ENCODE measurements at regions not wholly inside any gene's neighbourhood (a gene's known extent, or its start where the extent isn't known, plus 50 kb on each side); places are given as distances from the start of the nearest gene placed in this dataset.

- TF ChIP-seq CTCF (conservative IDR thresholded peaks at IDR 0.05): no peak
- no peaks in the 10 kb centered on the region for H3K27me3 Mint-ChIP-seq
- DNase-seq (ENCODE audit: extremely low spot score, unreplicated experiment): no peak
- no peak overlapping the region for H3K27ac Mint-ChIP-seq
- no peaks in the 10 kb centered on the region for H3K9me3 Mint-ChIP-seq
- H3K36me3 Mint-ChIP-seq: no peaks in the 10 kb centered on the region
- no peak overlapping the region for H3K4me3 Mint-ChIP-seq
- peaks cover 15% of the 10 kb centered on the region for H3K4me1 Mint-ChIP-seq (ENCODE audit: unreplicated experiment)
These were observed 304.4 kb upstream of the NBEA start for GRCh38 chr13:34637636-34638035.

- Mint-ChIP-seq H3K9me3 (no peaks in the 10 kb centered on the region), H3K36me3 (no peaks in the 10 kb centered on the region), H3K4me1 (ENCODE audit: unreplicated experiment) (peaks cover 15% of the 10 kb centered on the region), H3K4me3 (no peak overlapping the region), H3K27ac (no peak overlapping the region), H3K27me3 (no peaks in the 10 kb centered on the region)
- no peak for DNase-seq (ENCODE audit: extremely low spot score, unreplicated experiment)
- no peak for TF ChIP-seq CTCF (conservative IDR thresholded peaks at IDR 0.05)
These were observed 303.2 kb upstream of the NBEA start for GRCh38 chr13:34638897-34639296.

- H3K27me3 Mint-ChIP-seq: no peaks in the 10 kb centered on the region
These were observed 301.7 kb upstream of the NBEA start for GRCh38 chr13:34640179-34640992.

GRCh38 chr13:34640993-34641330 lies 301.1 kb upstream of the NBEA start:
- no peak overlapping the region for H3K4me3 Mint-ChIP-seq
- H3K36me3 Mint-ChIP-seq: no peaks in the 10 kb centered on the region
- TF ChIP-seq CTCF (conservative IDR thresholded peaks at IDR 0.05): no peak
- DNase-seq (ENCODE audit: extremely low spot score, unreplicated experiment): no peak
- H3K27ac Mint-ChIP-seq: no peak overlapping the region
- peaks cover 10% of the 10 kb centered on the region for H3K4me1 Mint-ChIP-seq (ENCODE audit: unreplicated experiment)
- no peaks in the 10 kb centered on the region for H3K27me3 Mint-ChIP-seq
- no peaks in the 10 kb centered on the region for H3K9me3 Mint-ChIP-seq

More at GRCh38 chr13:34640179-34640992, 301.7 kb upstream of the NBEA start:
- DNase-seq (ENCODE audit: extremely low spot score, unreplicated experiment): no peak
- no peak overlapping the region for H3K4me3 Mint-ChIP-seq
- H3K36me3 Mint-ChIP-seq: no peaks in the 10 kb centered on the region
- H3K4me1 Mint-ChIP-seq (ENCODE audit: unreplicated experiment): peaks cover 10% of the 10 kb centered on the region
- TF ChIP-seq CTCF (conservative IDR thresholded peaks at IDR 0.05): no peak
- H3K9me3 Mint-ChIP-seq: no peaks in the 10 kb centered on the region
- no peak overlapping the region for H3K27ac Mint-ChIP-seq

GRCh38 chr13:34647379-34648150 lies 294.5 kb upstream of the NBEA start:
- no peaks in the 10 kb centered on the region for H3K4me1 Mint-ChIP-seq (ENCODE audit: unreplicated experiment)
- peaks cover 6% of the 10 kb centered on the region for H3K9me3 Mint-ChIP-seq
- no peaks in the 10 kb centered on the region for H3K27me3 Mint-ChIP-seq
- no peaks in the 10 kb centered on the region for H3K36me3 Mint-ChIP-seq
- no peak overlapping the region for H3K27ac Mint-ChIP-seq
- H3K4me3 Mint-ChIP-seq: no peak overlapping the region
- TF ChIP-seq CTCF (conservative IDR thresholded peaks at IDR 0.05): no peak
- no peak for DNase-seq (ENCODE audit: extremely low spot score, unreplicated experiment)
